ENCODE measurements at regions not wholly inside any gene's neighbourhood (a gene's known extent, or its start where the extent isn't known, plus 50 kb on each side); places are given as distances from the start of the nearest gene placed in this dataset.

GRCh38 chr18:5029592-5029991 is 167.5 kb downstream of the AKAIN1 start:
- TF ChIP-seq EZH2 (IDR thresholded peaks at IDR 0.05; ENCODE audit: borderline replicate concordance, low read length) = no peak
- TF ChIP-seq CTCF (IDR thresholded peaks at IDR 0.05; ENCODE audit: low read length) = no peak
